ENCODE measurements at regions not wholly inside any gene's neighbourhood (a gene's known extent, or its start where the extent isn't known, plus 50 kb on each side); places are given as distances from the start of the nearest gene placed in this dataset.

- intact Hi-C loops (cut with micrococcal nuclease): no loop called here
- no peak overlapping the region for H3K27ac ChIP-seq (ENCODE audit: low read depth in 1 of 2, low read length in 2 of 2)
- WGBS (ENCODE audit: insufficient coverage): no CpG with 5 or more reads among the region's 1 CpG
- Mint-ChIP-seq H3K36me3 (no peaks in the 10 kb centered on the region), H3K4me1 (no peaks in the 10 kb centered on the region), H3K27me3 (ENCODE audit: low read depth in 3 of 3) (peaks cover 0 to 2% (median 0%) of the 10 kb centered on the region in 3 donors), H3K27ac (no peak overlapping the region), H3K9me3 (no peaks in the 10 kb centered on the region), H3K4me3 (no peak overlapping the region)
- no peaks in the 10 kb centered on the region for H3K9me3 ChIP-seq (replicated peaks in 1 of 2; ENCODE audit: control insufficient read depth in 1 of 2, insufficient read depth in 1 of 2, low read length in 2 of 2)
- TF ChIP-seq CTCF (IDR thresholded peaks at IDR 0.05): no peak
- H3K27me3 ChIP-seq (ENCODE audit: control insufficient read depth in 2 of 2, insufficient read depth in 2 of 2, low read length in 2 of 2): no peaks in the 10 kb centered on the region
- no peak overlapping the region for H3K4me2 ChIP-seq (replicated peaks; ENCODE audit: extremely low read depth, low read length, poor library complexity, severe bottlenecking)
- H3K4me3 ChIP-seq (replicated peaks in 1 of 3; ENCODE audit: low read depth in 2 of 3, low read length in 3 of 3): no peak overlapping the region
- no peak for DNase-seq
- no peaks in the 10 kb centered on the region for H4K20me1 ChIP-seq (ENCODE audit: insufficient read depth, low read length)
- H3K4me1 ChIP-seq (ENCODE audit: control insufficient read depth in 1 of 2, insufficient read depth in 2 of 2, low read length in 2 of 2): no peaks in the 10 kb centered on the region
- H3K9ac ChIP-seq (ENCODE audit: insufficient read depth, low read length, poor library complexity, severe bottlenecking): no peak overlapping the region
- no peaks in the 10 kb centered on the region for H3K79me2 ChIP-seq (ENCODE audit: insufficient read depth, low read length)
- no peaks in the 10 kb centered on the region for H3K36me3 ChIP-seq (replicated peaks in 1 of 2; ENCODE audit: control insufficient read depth in 1 of 2, insufficient read depth in 2 of 2, low read length in 2 of 2)
- H2AFZ ChIP-seq (ENCODE audit: insufficient read depth, low read depth, low read length, poor library complexity, severe bottlenecking): no peak overlapping the region
Observed at GRCh38 chr4:137647375-137647774, 115.1 kb upstream of the PCDH18 start.

- no peaks in the 10 kb centered on the region for H3K36me3 Mint-ChIP-seq
- H3K4me1 Mint-ChIP-seq: no peaks in the 10 kb centered on the region
- no peak overlapping the region for H3K27ac ChIP-seq (ENCODE audit: low read depth in 1 of 2, low read length in 2 of 2)
- no CpG with 5 or more reads among the region's 1 CpG for WGBS (ENCODE audit: insufficient coverage)
- H3K9me3 Mint-ChIP-seq: no peaks in the 10 kb centered on the region
- intact Hi-C loops (cut with micrococcal nuclease): no loop called here
- H3K27me3 Mint-ChIP-seq (ENCODE audit: low read depth in 3 of 3): peaks cover 0 to 2% (median 0%) of the 10 kb centered on the region in 3 donors
- no peak overlapping the region for H3K4me2 ChIP-seq (replicated peaks; ENCODE audit: extremely low read depth, low read length, poor library complexity, severe bottlenecking)
- no peak overlapping the region for H3K27ac Mint-ChIP-seq
- H3K27me3 ChIP-seq (ENCODE audit: control insufficient read depth in 2 of 2, insufficient read depth in 2 of 2, low read length in 2 of 2): no peaks in the 10 kb centered on the region
- no peak for DNase-seq
- no peaks in the 10 kb centered on the region for H3K9me3 ChIP-seq (replicated peaks in 1 of 2; ENCODE audit: control insufficient read depth in 1 of 2, insufficient read depth in 1 of 2, low read length in 2 of 2)
- no peaks in the 10 kb centered on the region for H4K20me1 ChIP-seq (ENCODE audit: insufficient read depth, low read length)
- no peak for TF ChIP-seq CTCF (IDR thresholded peaks at IDR 0.05)
- no peak overlapping the region for H3K4me3 ChIP-seq (replicated peaks in 1 of 3; ENCODE audit: low read depth in 2 of 3, low read length in 3 of 3)
- H3K4me1 ChIP-seq (ENCODE audit: control insufficient read depth in 1 of 2, insufficient read depth in 2 of 2, low read length in 2 of 2): no peaks in the 10 kb centered on the region
- no peak overlapping the region for H3K4me3 Mint-ChIP-seq
- no peak overlapping the region for H2AFZ ChIP-seq (ENCODE audit: insufficient read depth, low read depth, low read length, poor library complexity, severe bottlenecking)
- no peak overlapping the region for H3K9ac ChIP-seq (ENCODE audit: insufficient read depth, low read length, poor library complexity, severe bottlenecking)
- no peaks in the 10 kb centered on the region for H3K36me3 ChIP-seq (replicated peaks in 1 of 2; ENCODE audit: control insufficient read depth in 1 of 2, insufficient read depth in 2 of 2, low read length in 2 of 2)
- H3K79me2 ChIP-seq (ENCODE audit: insufficient read depth, low read length): no peaks in the 10 kb centered on the region
Observed at GRCh38 chr4:137644201-137644600, 111.9 kb upstream of the PCDH18 start.
